HG02938 (cell line): ENCODE measurements at regions not wholly inside any gene's neighbourhood (a gene's known extent, or its start where the extent isn't known, plus 50 kb on each side); places are given as distances from the start of the nearest gene placed in this dataset.
"Not testable (repeated sequence)": the region's sequence is repeated elsewhere in the genome, so short reads cannot be mapped to it uniquely, and the experiment has no call there.

Experiments used
- ATAC-seq: cut with Tn5 transposase; IDR thresholded peaks from one replicate; pipeline ENCODE4 v1.9.1; 2021; ENCODE audit warnings: mild to moderate bottlenecking, moderate library complexity; ENCODE audit not compliant: unreplicated experiment

DNA sequence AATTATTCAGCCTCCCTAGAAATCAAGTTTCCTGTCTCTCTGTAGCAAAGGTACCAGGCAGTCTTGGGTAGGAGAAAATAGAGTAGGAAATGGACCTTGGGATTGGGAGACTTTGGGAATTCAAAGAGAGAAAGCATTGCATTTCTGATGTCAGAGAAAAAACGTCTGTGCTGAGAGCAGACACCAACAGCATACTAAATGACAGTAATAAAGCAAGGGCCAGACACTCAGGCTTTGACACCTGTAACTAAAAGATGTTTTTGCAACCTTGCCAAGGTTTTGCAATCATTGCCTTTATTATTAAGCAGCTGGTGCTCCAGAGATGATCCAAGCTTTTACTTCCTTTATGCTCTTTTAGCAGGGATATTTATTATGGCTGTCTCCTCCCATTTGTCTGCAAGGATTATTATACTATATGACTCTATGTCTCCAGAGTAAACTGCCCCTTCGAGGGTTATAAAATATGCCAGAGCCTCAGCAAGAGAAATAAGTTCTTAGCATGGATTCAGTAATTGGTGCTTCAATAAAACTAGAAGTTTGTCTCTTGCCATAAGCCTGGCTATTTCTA lies 85.2 kb upstream of the GRAMD1B start:
- no peak for ATAC-seq

DNA sequence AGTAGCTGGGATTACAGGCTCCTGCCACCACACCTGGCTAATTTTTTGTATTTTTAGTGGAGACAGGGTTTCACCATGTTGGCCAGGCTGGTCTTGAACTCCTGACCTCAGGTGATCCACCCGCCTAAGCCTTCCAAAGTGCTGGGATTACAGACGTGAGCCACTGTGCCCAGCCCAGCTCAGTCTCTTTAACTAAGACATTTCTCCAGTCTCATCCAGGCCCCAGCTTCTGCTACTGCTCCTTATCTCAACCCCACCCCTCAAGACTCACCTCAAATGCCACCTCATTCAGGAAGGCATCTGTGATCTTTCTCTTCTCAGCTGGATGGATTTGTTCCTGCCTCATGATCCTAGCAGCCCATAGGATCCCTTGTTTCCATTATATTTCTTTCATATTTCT lies 85.9 kb upstream of the GRAMD1B start:
- ATAC-seq = not testable (repeated sequence)

DNA sequence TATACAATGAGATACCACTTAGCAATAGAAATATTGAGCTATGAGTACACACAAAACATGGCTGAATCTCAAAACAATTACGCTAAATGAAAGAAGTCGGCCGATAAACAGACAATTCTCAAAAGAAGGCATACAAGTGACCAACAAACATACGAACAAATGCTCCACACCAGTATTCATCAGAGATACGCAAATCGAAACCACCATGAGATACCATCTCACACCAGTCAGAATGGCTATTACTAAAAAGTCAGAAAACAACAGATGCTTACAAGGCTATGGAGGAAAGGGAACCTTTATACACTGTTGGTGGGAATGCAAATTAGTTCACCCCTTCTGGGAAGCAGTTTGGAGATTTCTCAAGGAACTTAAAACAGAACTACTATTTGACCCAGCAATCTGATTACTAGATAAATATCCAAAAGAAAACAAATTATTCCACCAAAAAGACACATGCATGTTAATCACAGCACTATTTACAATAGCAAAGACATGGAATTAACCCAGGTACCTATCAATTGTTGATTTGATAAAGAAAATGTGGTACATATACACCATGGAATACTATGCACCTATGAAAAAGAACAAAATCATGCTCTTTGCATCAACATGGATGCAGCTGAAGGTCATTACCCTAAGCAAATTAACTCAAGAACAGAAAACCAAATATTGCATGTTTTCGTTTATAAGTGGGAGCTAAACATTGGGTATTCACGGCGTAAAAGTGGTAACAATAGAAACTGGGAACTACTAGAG lies 90.9 kb upstream of the GRAMD1B start:
- ATAC-seq = no peak

DNA sequence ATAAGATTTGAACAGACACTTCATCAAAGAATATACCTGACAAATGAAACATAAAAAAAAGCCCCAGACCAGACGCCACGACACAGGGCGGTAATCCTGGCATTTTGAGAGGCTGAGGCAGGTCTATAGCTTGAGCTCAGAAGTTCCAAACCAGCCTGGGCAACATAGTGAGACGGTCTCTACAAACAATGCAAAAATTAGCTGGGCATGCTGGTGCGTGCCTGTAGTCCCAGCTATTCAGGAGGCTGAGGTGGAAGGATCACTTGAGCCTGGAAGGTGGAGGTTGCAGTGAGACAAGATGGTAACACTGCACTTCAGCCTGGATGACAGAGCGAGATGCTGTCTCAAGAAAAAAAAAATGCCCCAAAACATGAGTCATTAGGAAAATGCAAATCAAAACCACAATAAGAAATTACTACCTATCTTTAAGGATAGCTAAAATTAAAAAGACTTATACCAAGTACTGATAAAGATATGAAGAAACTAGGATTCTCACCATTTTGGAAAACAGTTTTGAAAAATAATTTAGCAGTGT lies 91.7 kb upstream of the GRAMD1B start:
- ATAC-seq = no peak

DNA sequence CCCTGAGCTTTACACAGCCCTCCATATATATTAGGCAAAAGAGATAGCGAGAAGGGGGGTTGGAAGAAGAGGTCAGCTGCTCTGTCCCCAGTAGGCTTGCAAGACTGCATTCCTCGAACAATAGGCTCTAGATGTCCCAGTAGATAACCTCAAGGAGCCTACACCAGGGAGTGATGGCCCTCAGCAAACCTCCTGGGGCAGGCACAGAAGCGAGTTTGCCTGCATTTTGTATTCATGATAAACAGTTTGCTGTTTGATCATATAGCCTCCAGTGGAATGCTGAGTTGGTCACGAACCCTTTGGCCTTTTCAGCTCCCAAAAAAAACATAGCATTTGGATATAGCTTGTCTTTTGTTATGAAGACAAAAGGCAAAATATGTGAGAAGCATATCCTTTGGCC lies 95.1 kb upstream of the GRAMD1B start:
- ATAC-seq = no peak

DNA sequence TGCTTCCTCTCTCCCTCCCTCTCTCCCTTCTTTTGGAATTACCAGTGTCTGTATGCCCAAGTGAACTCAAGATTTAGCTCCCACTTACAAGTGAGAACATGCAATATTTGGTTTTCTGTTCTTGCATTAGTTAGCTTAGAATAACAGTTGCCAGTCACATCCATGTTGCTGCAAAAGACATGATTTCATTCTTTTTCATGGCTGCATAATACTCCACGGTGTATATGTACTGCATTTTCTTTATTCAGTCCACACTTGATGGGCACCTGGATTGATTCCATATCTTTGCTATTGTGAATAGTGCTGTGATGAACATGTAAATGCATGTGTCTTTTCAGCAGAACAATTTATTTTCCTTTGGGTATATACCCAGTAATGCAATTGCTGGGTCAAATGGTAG lies 97.5 kb upstream of the GRAMD1B start:
- ATAC-seq = not testable (repeated sequence)

DNA sequence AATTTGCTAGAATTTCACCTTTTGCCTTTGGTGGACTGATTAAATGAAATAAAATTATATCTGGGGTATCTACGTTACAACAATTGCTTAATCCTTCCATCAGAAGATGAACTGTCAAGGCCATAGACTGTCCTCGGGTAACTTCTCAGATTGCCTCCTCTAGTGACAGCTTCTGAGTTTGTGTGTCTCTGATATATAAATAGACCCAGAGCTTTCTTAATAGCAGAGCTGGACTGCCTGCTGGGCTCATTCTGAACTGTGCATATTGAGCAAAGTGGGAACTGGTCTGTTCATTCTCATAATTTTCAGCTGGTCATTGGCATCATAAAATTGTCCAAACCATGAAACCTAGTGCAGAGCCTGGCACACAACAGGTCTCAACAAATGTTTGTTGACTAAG lies 99.1 kb upstream of the GRAMD1B start:
- ATAC-seq = no peak

DNA sequence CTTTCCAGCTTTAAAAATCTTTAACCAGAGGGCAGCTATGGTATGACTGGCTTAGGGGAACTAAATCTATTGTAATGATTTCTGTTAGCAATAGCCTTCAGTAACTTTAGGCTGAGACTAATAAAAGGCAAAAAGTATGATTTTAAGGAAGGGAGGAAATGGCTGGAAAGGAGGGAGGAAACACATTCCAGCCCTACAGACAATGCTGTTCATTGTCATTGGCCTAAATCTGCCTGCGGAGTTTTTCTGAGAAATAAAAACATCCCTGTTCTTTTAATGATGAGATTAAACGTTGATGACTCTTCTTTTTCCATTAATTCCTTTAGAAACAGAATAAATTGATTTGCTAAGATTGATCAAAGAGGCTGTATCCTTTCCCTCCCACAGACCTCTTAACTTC lies 99.6 kb upstream of the GRAMD1B start:
- ATAC-seq = no peak

DNA sequence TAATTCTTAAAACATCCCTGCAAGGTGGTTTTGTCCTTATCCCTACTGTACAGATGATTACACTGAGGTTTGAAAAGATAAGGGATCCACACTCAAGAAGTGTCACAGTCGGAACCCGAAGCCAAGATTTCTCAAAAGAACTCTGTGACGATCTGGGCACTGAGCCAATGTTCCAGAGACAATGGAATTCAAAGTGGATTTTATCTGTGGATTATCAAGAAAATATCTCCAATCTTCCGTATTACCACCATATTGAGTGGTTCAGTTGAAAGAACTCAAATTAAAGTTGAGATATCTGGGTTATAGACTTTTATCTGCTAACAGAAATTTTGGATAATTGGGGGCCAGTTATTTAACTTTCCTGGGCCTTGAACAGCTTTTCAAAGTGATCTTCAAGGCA lies 100.0 kb upstream of the GRAMD1B start:
- ATAC-seq = no peak

DNA sequence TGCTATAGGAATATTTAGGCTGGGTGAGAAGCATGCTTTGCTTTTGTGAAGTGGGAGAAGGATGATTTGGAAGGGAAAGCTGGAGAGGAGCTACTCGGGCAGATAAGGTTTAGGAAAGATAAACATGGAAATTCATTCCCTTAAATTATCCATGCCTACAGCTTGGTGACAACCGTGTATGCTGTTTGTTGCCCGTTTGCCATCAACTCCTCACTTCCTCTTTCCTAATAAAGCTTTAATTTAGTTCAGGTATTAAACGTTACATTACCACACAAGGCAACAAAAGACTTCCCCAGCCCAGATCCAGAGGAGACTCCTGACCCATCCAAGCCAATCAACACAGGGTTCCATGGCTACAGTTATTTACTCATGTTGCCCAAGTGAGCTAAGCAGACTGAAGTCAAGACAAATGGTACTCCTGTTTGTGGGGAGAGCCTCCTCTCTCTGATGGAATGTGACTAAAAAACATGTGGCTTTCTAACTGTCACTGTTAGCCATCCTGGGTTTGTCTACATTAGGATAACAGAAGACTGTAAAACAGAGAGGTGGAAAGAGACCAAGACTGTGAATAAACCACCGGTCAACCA lies 101.7 kb upstream of the GRAMD1B start:
- ATAC-seq = no peak

DNA sequence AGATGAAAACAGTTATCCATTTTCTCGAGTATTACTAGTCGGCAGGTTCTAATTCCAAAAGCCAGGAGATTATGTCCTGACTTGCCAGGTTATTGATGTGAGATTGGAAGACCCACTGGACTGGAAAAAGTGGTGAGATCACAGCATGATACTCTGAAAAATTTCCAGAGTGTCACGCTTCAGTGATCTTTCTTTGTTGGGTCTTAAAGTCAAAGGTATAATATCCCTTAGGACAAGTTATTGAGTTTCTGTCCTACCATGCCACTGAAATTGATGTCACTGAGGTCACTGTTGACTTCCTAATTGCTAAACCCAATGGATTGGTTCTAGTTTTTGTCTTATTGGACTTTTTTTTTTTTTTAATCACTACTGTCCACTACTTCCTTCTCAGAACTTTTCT lies 104.5 kb upstream of the GRAMD1B start:
- ATAC-seq = no peak

DNA sequence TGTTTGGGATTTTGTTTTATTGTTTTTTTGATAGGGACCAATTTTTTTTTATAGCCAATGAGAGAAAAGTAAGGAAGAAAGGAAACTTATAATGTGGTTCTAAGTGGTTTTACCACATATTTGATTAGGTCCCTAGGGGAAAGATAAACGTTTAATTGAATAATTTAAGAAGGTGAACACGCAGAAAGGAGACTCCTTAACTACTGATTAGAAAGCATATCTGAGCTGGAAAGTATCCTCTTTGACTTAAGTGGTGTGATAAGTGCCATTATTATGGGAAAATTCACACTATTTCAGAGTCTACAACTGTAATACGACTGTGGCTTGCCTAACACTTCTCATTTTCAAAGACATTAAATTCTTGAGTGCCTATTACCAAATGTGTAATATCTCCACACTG lies 106.5 kb upstream of the GRAMD1B start:
- no peak for ATAC-seq

DNA sequence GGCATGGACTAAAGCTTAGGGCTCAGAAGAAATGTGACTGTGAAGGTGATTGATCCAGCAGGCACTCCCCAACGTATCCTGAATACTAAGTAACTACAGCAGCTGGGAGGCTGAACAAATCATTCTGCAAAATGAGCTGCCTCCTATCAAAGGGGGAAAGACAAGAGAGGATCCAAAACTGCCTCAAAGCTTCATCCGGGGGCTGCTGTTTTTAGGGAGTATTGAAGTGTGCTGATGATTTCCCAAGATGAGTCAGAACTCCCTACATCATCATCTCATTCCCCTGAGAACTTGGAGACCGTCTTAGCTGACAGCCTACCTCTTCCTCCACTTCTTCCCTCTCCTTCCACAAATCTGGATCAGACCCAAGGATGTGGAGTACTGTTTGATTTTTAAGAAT lies 108.4 kb upstream of the GRAMD1B start:
- ATAC-seq = no peak

DNA sequence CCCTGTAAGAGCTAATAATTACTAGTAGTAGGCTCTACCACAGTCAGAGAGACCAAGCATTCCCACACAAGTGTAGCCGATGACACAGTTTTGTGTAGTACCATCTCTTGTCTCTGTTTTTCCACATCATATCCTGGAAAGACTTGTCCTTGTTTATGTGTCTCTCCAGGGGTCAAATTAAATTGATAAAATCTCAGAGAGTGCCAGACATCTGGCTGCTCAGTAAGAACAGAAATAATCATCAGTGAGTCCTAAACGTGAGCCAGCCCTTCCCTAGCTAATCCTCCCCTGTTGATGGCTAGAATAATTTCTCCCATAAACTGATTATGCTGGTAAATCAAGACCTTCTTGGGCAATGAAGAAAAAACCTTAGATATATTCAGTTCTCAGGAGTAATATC lies 111.4 kb upstream of the GRAMD1B start:
- no peak for ATAC-seq

DNA sequence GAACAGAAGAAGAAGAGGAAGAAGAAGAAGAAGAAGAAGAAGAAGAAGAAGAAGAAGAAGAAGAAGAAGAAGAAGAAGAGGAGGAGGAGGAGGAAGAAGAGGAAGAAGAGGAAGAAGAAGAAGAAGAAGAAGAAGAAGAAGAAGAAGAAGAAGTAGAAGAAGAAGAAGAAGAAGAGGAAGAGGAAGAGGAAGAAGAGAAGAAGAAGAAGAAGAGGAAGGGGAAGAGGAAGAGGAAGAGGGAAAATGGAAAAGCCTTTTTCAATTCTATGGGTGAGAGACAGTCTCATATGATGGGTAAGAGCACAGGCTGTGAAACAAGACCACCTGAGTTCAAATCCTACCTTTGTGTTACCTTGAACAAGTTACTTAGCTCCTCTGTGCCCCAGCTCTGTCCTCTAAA lies 111.9 kb upstream of the GRAMD1B start:
- not testable (repeated sequence) for ATAC-seq

DNA sequence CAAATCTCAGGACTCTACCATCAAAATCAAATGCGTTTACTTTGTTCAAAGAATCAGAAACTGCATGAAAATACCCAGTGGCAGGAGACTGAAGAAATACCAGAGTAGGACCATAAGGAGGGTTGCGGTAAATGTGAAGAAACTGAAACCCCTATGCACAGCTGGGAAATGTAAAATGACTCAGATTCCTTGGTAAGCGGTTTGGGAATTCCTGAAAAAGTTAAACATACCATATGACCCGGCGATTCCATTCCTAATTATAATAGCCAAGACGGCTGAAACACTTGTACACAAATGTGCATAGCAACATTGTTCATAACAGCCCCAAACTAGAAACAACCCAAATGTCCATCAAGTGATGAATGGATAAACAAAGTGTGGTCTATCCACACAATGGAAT lies 114.1 kb upstream of the GRAMD1B start:
- ATAC-seq = no peak

DNA sequence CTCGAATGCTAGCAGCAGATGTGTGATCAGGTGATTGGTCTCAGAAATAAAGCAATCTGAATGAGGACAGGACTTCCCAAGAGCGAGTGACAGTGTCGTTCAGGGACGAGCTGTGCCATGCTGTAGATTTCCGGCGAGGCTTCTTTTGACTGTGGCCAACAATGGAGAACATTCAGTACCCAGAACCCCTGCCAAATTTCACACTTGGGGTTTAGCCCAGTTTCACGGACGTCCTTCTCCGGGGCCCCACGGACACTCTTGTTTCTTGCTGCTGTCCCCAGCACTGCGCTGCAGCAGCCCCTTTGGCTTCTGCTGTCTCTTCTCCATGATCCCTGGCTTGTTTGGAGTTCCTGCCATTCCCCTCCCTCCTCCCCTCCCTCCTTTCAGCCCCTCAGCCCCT lies 115.1 kb upstream of the GRAMD1B start:
- no peak for ATAC-seq

DNA sequence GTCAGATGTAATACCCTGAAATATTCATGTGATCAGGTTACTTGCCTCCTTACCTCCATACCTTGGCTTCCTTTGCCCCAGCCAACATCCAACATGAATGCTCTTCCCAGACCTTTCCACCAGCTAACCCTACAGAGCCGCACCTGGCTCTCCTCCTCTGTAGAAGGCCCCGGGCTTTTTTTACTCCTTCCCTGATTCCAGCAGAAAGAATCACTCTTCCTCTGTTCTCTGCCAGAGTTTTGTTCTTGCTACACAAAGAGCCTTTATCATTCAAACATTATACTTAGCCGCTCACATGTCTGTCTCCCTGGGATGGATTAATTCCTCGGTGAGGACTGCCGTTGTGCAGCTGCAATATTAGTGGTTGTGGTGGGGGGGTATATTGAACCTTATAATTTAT lies 116.8 kb upstream of the GRAMD1B start:
- ATAC-seq = no peak

DNA sequence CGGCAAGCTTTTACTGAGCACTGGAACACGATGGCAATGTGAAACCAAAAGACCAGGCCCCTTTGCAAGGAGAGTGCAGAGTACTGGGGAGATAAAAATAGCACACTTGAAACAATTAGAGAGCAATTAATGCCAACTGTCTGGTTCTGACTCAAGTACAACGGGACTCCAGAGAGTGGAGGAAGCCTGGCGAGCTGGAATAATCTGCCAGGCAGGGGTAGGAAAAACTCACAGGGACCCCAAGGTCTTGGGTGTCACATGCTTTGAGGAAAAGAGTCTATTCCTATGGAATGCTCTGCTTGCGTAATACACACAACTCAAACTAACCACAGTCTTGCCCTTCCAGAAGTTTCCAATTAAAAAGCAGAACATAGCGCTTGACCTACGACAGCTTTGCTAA lies 113.0 kb upstream of the CLMP start:
- ATAC-seq = no peak

DNA sequence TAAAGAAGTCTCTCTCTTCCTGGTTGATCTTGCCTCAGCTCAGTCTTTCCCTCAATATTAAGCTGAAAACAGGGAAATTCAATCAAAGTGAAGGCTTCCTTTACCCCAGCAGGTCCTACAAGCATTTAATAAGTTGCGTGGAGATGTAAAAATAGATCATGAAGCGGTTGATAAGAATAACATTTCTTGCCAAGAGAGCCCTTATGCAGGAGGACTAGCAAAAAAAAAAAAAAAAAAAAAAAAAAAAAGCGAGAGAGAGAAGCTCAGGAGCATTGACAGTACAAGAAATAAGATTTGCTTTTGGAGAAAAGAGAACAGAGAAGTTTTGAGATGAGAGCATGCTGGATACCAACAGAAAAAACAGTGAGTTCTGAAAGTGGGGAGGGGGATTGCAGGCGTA lies 112.2 kb upstream of the CLMP start:
- ATAC-seq = no peak

DNA sequence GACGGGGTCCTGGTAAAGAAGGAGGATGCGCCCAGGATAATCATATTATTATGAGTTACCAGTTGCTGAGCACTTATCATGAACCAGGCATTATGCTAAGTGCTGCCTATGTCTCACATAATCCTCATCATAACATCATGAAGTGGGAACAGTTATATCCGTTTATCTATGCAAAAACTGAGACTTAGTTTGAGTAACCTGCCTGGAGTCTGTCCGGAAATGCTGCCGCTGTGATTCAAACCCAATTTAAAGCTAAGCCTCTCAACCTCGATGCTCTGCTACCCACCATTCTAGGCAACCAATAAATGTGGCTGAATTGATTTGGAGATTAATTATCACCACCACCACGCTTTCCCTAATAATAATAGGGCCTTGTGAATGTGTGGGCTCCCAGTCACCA lies 111.5 kb upstream of the CLMP start:
- ATAC-seq = no peak

DNA sequence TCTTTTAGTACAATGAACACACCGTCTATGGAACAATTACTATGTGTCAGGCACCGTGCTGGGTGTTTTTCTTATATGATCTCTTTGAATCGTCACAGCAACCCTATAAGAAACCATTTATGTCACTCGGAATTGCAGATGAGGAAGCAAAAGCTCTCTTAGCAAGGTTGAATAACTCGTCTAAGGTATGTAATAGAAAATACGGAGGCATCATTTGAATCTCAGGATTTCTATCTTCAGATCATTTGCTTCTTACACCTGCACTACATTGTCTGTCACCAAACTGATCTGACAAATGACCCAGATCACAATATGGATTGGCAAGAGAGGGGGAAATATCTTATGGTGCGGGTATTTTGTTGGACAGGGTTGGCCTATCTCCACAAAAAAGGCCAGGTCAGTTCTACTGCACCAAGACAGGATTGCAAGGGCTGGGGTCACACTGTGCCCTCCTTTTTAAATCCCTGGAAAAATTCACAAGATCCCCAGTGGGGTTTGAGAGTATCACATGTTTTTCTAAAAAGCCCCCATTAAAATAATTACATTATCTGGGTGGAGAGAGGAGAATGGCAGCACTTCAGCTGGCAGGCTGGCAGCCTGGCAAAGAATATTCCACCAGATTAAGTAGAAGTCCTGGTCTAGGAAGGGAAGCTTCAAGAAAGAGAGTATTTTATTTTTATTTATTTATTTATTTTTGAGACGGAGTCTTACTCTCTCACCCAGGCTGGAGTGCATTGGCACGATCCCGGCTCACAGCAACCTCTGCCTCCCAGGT lies 110.7 kb upstream of the CLMP start:
- ATAC-seq = no peak
